SU-DHL-6 (cell line): ENCODE measurements at regions not wholly inside any gene's neighbourhood (a gene's known extent, or its start where the extent isn't known, plus 50 kb on each side); places are given as distances from the start of the nearest gene placed in this dataset.

Source experiments
- H2AFZ ChIP-seq: fragments of 200-600 bp; sonication (generic); 2 replicates; pipeline ENCODE4 v1.6.1; 2014; ENCODE audit warnings: low read depth, mild to moderate bottlenecking, moderate library complexity, mixed read lengths, antibody characterized with exemption, low read length; ENCODE audit not compliant: severe bottlenecking
- H3F3A ChIP-seq: fragments of 200-600 bp; shearing (Covaris generic); 2 replicates; pipeline ENCODE4 v1.6.0; 2016; ENCODE audit warnings: antibody characterized with exemption, mild to moderate bottlenecking; ENCODE audit not compliant: insufficient read depth
- H3K27ac ChIP-seq: fragments of 200-600 bp; sonication (generic); 2 replicates; pipeline ENCODE4 v1.5.1; 2016; ENCODE audit warnings: low read depth, mild to moderate bottlenecking, low read length, moderate library complexity, mixed read lengths
- H3K27me3 ChIP-seq: fragments of 200-600 bp; sonication (generic), shearing (Covaris generic); 2 replicates; pipeline ENCODE4 v1.6.0; 2014; ENCODE audit warnings: mild to moderate bottlenecking, low read length
- H3K36me3 ChIP-seq: fragments of 200-600 bp; sonication (generic); 2 replicates; pipeline ENCODE4 v1.6.1; 2014; ENCODE audit warnings: mild to moderate bottlenecking, low read length, mixed read lengths
- H3K4me2 ChIP-seq: fragments of 300-600, 200-600 bp; shearing (Covaris generic), sonication (generic); 2 replicates; pipeline ENCODE4 v1.6.0; 2014; ENCODE audit warnings: low read length, low read depth, mild to moderate bottlenecking; ENCODE audit not compliant: poor library complexity, severe bottlenecking
- H3K4me3 ChIP-seq: fragments of 200-600 bp; sonication (generic); 2 replicates; pipeline ENCODE4 v1.5.1; 2014; ENCODE audit warnings: antibody characterized with exemption, low read length, mild to moderate bottlenecking, mixed read lengths; ENCODE audit not compliant: insufficient read depth, poor library complexity, severe bottlenecking
- H3K79me2 ChIP-seq: fragments of 200-600 bp; sonication (generic); 2 replicates; pipeline ENCODE4 v1.6.1; 2014; ENCODE audit warnings: mild to moderate bottlenecking, low read length, moderate library complexity; ENCODE audit not compliant: insufficient read depth
- H3K9ac ChIP-seq: fragments of 200-600 bp; sonication (generic); 2 replicates; pipeline ENCODE4 v1.7.0; 2014; ENCODE audit warnings: mild to moderate bottlenecking, low read length
- H3K9me2 ChIP-seq: fragments of 200-600 bp; sonication (generic); replicated peaks from 2 replicates; pipeline ENCODE4 v1.6.1; 2014; ENCODE audit warnings: low read length; ENCODE audit not compliant: insufficient read depth
- H3K9me3 ChIP-seq: fragments of 200-600 bp; sonication (generic); 2 replicates; pipeline ENCODE4 v1.6.1; 2014; ENCODE audit warnings: low read length, mixed read lengths; ENCODE audit not compliant: insufficient read depth
- H4K20me1 ChIP-seq: fragments of 200-600 bp; sonication (generic); 2 replicates; pipeline ENCODE4 v1.6.1; 2014; ENCODE audit warnings: low read depth, mild to moderate bottlenecking, antibody characterized with exemption, low read length, moderate library complexity, mixed read lengths
- CTCF ChIP-seq: fragments of 200-600 bp; sonication (generic); IDR thresholded peaks from one replicate; pipeline ENCODE4 v1.5.1; 2017; ENCODE audit warnings: antibody characterized with exemption, mild to moderate bottlenecking, low read length, moderate library complexity; ENCODE audit not compliant: insufficient read depth, poor library complexity, severe bottlenecking
- EZH2phosphoT487 ChIP-seq: fragments of 200-600 bp; sonication (generic), shearing (Covaris generic); conservative IDR thresholded peaks from 2 replicates; pipeline ENCODE4 v1.6.1; 2018; ENCODE audit warnings: mild to moderate bottlenecking, antibody characterized with exemption, low read length, moderate library complexity, mixed read lengths

GRCh38 chr6:115071962-115072361 is 729.1 kb upstream of the HS3ST5 start:
- Histone ChIP-seq H3K9me3 (no peaks in the 10 kb centered on the region), H3K36me3 (no peaks in the 10 kb centered on the region), H3K9ac (no peak overlapping the region), H3K9me2 (no peaks in the 10 kb centered on the region), H3K4me2 (no peak overlapping the region), H3K4me3 (no peak overlapping the region), H3K27ac (no peak overlapping the region), H4K20me1 (no peaks in the 10 kb centered on the region), H2AFZ (no peak overlapping the region), H3K27me3 (no peaks in the 10 kb centered on the region), H3K79me2 (no peaks in the 10 kb centered on the region), H3F3A (no peaks in the 10 kb centered on the region)
- TF ChIP-seq EZH2phosphoT487 (no peak), CTCF (no peak)

GRCh38 chr6:115067690-115068447 is 725.0 kb upstream of the HS3ST5 start:
- Histone ChIP-seq H3K79me2 (no peaks in the 10 kb centered on the region), H3K4me3 (no peak overlapping the region), H3K4me2 (no peak overlapping the region), H3K9ac (no peak overlapping the region), H2AFZ (no peak overlapping the region), H3K9me3 (no peaks in the 10 kb centered on the region), H3K27ac (no peak overlapping the region), H4K20me1 (no peaks in the 10 kb centered on the region), H3K9me2 (no peaks in the 10 kb centered on the region), H3K36me3 (no peaks in the 10 kb centered on the region), H3F3A (no peaks in the 10 kb centered on the region), H3K27me3 (no peaks in the 10 kb centered on the region)
- TF ChIP-seq CTCF: no peak
- no peak for TF ChIP-seq EZH2phosphoT487

GRCh38 chr6:115064680-115065079 is 721.9 kb upstream of the HS3ST5 start:
- TF ChIP-seq EZH2phosphoT487 (no peak), CTCF (no peak)
- Histone ChIP-seq H3K9ac (no peak overlapping the region), H3K79me2 (no peaks in the 10 kb centered on the region), H2AFZ (no peak overlapping the region), H3K9me3 (no peaks in the 10 kb centered on the region), H3K4me2 (no peak overlapping the region), H3K27ac (no peak overlapping the region), H3K36me3 (no peaks in the 10 kb centered on the region), H3F3A (no peaks in the 10 kb centered on the region), H4K20me1 (no peaks in the 10 kb centered on the region), H3K4me3 (no peak overlapping the region), H3K27me3 (no peaks in the 10 kb centered on the region), H3K9me2 (no peaks in the 10 kb centered on the region)
